ENCODE measurements at regions not wholly inside any gene's neighbourhood (a gene's known extent, or its start where the extent isn't known, plus 50 kb on each side); places are given as distances from the start of the nearest gene placed in this dataset.

GRCh38 chr5:67680099-67680498 lies 483.5 kb upstream of the CD180 start:
- ATAC-seq (no peak), FAIRE-seq (no peak), DNase-seq (ENCODE audit: low read depth in 1 of 2, low spot score in 1 of 2) (no peak)
- H3K4me3 ChIP-seq = no peak overlapping the region
- H3K4me2 ChIP-seq = no peak overlapping the region
- H3K4me1 ChIP-seq = no peaks in the 10 kb centered on the region
- no peak for TF ChIP-seq ZFP36 (IDR thresholded peaks at IDR 0.05; ENCODE audit: borderline replicate concordance, partially characterized antibody)
- TF ChIP-seq CBX2 (IDR thresholded peaks at IDR 0.05; ENCODE audit: borderline replicate concordance, low read depth) = no peak
- no peak for TF ChIP-seq JUNB (IDR thresholded peaks at IDR 0.05)
- POLR2A ChIA-PET = no interaction called here
- no peaks in the 10 kb centered on the region for H3K9me3 ChIP-seq
- H3K27ac ChIP-seq = no peak overlapping the region
- CTCF ChIA-PET = no interaction called here

GRCh38 chr5:67679184-67679841 lies 482.7 kb upstream of the CD180 start:
- ATAC-seq (no peak), FAIRE-seq (no peak)
- H3K4me3 ChIP-seq = no peak overlapping the region

More at GRCh38 chr5:67679184-67679841, 482.7 kb upstream of the CD180 start:
- CTCF ChIA-PET = no interaction called here
- WGBS (ENCODE audit: missing lambda C conversion rate) = 64% methylated on average over 7 of the region's 7 CpGs
- TF ChIP-seq ESRRA (IDR thresholded peaks at IDR 0.05; ENCODE audit: borderline replicate concordance, low read length) (no peak), CTCF (IDR thresholded peaks at IDR 0.05) (no peak), HMGXB4 (CRISPR knock-in tag; IDR thresholded peaks at IDR 0.05; ENCODE audit: borderline replicate concordance) (no peak), MAFK (IDR thresholded peaks at IDR 0.05; ENCODE audit: partially characterized antibody) (no peak), RFX5 (IDR thresholded peaks at IDR 0.05) (no peak), HOXB5 (CRISPR knock-in tag; IDR thresholded peaks at IDR 0.05) (no peak), POLR2AphosphoS2 (conservative IDR thresholded peaks at IDR 0.05; ENCODE audit: low read length) (no peak), HDAC2 (IDR thresholded peaks at IDR 0.05) (no peak), MAX (IDR thresholded peaks at IDR 0.05) (no peak), EHMT2 (IDR thresholded peaks at IDR 0.05; ENCODE audit: low read depth) (no peak), PHF8 (IDR thresholded peaks at IDR 0.05; ENCODE audit: borderline replicate concordance, low read depth) (no peak), BCL3 (IDR thresholded peaks at IDR 0.05) (no peak), FOSL2 (IDR thresholded peaks at IDR 0.05) (no peak), FOSL2 (CRISPR knock-in tag; IDR thresholded peaks at IDR 0.05) (no peak), RNF2 (IDR thresholded peaks at IDR 0.05; ENCODE audit: borderline replicate concordance, low read depth) (no peak), FOSB (CRISPR knock-in tag; IDR thresholded peaks at IDR 0.05) (no peak), RCOR1 (IDR thresholded peaks at IDR 0.05; ENCODE audit: low read depth, low read length) (no peak), HOXA7 (CRISPR knock-in tag; IDR thresholded peaks at IDR 0.05) (no peak), EHF (CRISPR knock-in tag; IDR thresholded peaks at IDR 0.05) (no peak)
- no peaks in the 10 kb centered on the region for H3K9me3 ChIP-seq
- POLR2A ChIA-PET = no interaction called here
- no peaks in the 10 kb centered on the region for H3K4me1 ChIP-seq
- no peak overlapping the region for H3K27ac ChIP-seq
- DNase-seq (ENCODE audit: low read depth in 1 of 2, low spot score in 1 of 2) = no peak
- no peak overlapping the region for H3K4me2 ChIP-seq
